Stimulated activated CD4-positive, alpha-beta T cell treated with anti-CD3 and anti-CD28 coated beads, Interleukin-12 subunit alpha, Interleukin-12 subunit beta, amount 100 ng/mL, for 4 hours (primary cell): ENCODE measurements at regions not wholly inside any gene's neighbourhood (a gene's known extent, or its start where the extent isn't known, plus 50 kb on each side); places are given as distances from the start of the nearest gene placed in this dataset.

Experiments
- DNase-seq: peaks from one replicate; pipeline ENCODE4 v3.0.0-alpha.2; 2020

DNA sequence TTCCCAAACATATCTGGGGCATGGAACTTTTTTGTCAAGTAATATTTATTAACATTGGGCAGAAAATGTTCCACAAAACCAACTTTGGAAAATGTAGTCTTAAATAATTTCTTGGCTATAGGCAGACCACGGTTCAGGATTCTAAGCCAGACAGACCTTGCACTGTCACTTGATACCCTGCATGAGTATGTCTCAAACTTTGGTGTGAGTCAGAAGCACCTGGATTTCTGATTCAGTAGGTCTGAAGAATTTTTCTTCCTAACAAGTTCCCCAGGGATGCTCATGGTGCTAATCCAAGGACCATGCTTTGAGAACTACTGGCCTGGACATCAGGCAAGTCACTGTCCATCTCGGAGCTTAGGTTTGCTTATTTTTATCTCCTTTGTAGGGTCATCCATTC is 562.0 kb downstream of the PLPP3 start:
- no peak for DNase-seq

GRCh38 chr1:56003846-56004245 is 575.5 kb downstream of the PLPP3 start:
- no peak for DNase-seq

GRCh38 chr1:56002231-56002630 is 577.1 kb downstream of the PLPP3 start:
- DNase-seq = no peak

DNA sequence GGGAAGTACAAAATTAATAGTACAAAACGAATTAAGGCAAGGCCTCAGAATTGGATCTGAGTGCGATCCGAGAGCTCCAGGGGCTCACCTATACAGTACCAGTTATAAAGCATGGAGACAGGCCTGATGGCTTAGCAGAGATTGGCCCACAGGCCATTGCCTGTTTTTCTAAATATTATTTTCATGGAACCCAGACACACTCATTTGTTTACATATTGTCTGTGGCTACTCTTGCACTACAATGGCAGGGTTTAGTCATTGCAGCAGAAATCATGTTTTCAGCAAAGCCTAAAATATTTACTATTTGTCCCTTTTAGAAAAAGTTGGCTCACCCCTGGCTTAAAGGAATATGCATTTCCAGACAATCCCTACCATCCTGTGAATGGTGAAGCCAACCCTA is 578.9 kb downstream of the PLPP3 start:
- DNase-seq = no peak

- no peak for DNase-seq
These were observed 581.8 kb downstream of the PLPP3 start for GRCh38 chr1:55997536-55997935.

- no peak for DNase-seq
These were observed 585.6 kb downstream of the PLPP3 start for GRCh38 chr1:55993646-55994318.

- no peak for DNase-seq
These were observed 589.4 kb downstream of the PLPP3 start for GRCh38 chr1:55990007-55990406.

- DNase-seq = no peak
These were observed 590.4 kb downstream of the PLPP3 start for GRCh38 chr1:55988963-55989452.

- no peak for DNase-seq
These were observed 591.7 kb downstream of the PLPP3 start for GRCh38 chr1:55987491-55988249.

- DNase-seq = no peak
These were observed 593.4 kb downstream of the PLPP3 start for GRCh38 chr1:55986003-55986402.

DNA sequence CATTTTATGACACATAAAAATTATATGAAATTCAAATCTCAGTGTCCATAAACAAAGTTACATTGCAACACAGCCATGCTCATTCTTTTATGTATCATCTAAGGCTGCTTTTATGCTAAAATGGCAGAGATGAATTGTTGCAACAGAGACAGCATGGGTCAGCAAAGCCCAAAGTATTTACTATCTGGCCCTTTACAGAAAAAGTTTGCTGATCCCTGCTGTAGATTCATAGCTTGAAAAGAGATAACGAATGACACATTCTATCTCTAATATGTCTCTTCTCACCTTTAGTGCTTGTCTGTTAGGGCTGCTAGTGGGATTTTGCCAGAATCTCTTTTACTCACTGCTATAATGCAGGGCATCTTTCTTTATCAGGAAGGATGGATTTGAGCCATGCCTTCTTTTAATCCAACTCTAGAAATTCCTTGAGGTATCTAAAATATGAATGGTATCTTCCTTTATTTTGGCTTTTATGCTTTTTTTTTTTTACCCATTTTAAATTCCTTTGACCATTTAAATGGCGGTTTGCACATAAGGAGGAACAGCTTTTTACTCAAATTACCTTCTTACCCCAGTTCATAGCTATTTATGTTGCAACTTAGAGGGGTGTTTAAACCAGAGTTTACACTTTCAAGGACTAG is 598.2 kb downstream of the PLPP3 start:
- DNase-seq = no peak

GRCh38 chr1:55980582-55980981 is 598.8 kb downstream of the PLPP3 start:
- DNase-seq = no peak

GRCh38 chr1:55974714-55975441 is 604.5 kb downstream of the PLPP3 start:
- no peak for DNase-seq

DNA sequence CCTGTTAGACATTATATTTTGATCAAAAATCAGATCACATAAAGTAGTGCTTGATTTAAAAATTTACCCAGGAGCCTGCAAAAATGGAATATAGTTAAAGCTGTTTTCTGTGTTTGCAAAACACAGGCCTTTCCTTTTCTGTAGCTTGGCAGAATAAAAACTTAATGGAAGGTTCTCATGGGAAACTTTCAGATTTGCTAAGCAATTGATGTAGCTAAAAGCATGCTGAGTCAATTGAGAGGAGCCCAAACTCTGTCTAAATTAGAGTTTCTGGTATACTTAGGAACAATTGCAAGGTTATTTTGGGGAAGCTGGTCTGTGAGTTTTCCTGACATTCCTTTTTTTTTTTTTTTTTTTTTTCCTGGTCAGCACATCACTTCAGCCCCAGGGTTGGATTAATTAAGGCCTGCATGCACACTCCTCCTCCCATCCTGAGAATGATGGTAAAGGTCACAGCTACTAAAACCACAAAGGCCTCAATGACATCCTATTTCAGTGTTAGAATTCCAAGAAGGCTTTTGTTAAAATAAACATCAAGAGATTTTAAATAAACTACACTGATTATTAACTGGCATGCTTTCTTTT is 608.7 kb downstream of the PLPP3 start:
- no peak for DNase-seq

GRCh38 chr1:55969322-55969721 is 610.0 kb downstream of the PLPP3 start:
- DNase-seq = no peak

DNA sequence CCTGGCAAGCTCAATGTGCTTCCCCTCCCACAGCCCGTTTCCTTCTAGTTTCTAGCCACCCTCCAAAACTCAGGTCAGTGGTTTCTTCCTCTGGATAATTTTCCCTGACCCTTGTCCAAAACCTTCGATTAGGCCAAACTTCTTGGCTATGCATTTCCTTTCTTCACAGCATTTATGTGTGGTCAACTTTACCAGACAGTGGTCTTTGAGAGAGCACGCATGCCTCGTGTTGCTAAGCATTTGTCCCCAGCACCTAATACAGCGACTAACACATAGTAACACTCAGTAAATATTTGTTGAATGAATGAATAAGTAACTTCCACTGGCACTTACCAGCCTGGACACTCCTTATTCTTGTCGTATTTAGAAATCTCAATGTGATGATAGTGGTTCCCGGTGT is 610.7 kb downstream of the PLPP3 start:
- DNase-seq = no peak

DNA sequence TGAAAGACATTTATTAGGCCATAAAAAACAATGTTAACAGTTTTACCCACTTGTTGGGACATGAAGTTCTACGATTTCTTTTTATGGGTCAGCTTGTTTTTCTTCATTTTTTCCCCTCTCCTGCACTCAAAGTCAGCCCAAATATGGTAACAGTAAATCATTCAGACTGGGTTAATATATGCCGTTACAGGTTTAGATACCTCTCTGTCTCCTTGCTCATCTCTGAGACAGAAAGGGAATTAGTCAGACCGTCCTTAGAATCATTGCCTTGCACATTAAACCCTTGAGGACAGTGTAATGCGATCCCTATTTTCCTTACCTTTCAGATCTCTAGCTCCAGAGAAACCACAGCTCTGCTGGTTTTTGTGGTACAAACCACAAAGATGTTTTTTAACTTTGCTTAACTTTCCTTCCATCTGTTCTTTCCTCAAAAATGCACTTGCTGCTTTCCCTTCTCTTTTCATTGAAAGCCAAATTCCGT is 613.3 kb downstream of the PLPP3 start:
- no peak for DNase-seq

GRCh38 chr1:55962472-55962871 is 616.9 kb downstream of the PLPP3 start:
- no peak for DNase-seq

DNA sequence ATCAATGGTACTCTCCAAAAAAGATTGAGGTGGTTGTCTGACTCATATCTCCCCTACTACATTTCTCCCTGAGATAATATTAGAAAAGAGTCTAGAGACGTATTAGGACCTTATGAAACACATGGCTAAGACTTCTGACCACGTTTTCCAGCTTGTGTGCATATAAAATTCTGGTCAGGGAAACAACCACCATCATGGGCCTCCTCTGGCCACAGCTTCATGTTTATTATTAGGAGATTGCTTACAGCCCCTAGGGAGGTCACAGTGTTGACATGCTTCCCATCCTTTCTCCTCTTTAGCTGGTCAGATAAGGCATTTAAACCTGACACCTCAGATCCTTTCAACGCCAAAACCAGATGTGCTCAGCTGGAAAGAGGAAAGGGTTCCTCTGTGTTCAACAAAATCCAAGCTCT is 620.2 kb downstream of the PLPP3 start:
- DNase-seq = no peak

DNA sequence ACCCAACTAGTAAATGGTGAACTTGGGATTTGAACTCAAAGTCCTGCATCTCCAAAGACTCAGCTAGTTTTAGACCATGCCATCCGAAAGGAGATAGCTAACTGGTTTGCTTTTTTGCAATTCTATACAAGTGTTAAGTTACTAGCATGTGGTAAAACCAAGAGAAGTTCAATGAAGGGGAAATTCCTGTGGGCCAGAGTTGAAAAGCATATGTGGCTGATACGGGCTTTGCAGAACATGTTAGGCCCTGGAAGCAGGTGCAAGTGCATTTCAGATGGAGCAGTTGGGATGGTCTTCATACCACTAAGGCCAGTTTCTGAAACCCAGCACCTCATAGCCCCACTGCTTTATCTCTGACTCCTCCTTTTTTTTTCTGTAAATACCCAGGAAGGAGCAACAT is 620.9 kb downstream of the PLPP3 start:
- no peak for DNase-seq

DNA sequence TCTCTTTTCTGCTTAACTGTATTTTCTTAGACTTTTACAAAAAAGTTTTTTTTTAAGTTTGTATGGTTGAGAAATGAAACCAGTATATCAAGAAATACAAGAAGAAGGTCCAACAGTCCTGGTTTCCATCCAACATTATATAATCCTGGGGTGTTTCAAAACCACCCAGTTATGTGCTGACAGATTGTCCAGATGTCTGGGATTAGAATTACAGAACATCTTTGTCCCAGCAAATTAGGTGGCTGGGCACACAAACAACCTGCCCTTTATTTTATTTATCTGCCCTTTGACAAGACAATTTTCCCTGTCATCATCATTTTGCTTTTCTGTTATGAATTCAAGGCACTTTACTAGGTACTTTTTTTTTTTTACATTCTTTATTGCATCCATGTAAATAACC is 622.1 kb downstream of the PLPP3 start:
- no peak for DNase-seq

GRCh38 chr1:55955016-55955621 is 624.2 kb downstream of the PLPP3 start:
- no peak for DNase-seq
